B cell (primary cell): ENCODE measurements at regions not wholly inside any gene's neighbourhood (a gene's known extent, or its start where the extent isn't known, plus 50 kb on each side); places are given as distances from the start of the nearest gene placed in this dataset.

ENCODE experiments used
- ATAC-seq: fragments of 200-7000 bp; cut with Tn5 transposase; one replicate; pipeline ENCODE4 v1.10.0; 2021; ENCODE audit warnings: low read depth, mild to moderate bottlenecking, moderate number of reproducible peaks, moderate library complexity
- CTCF ChIA-PET: fragments of 350-600 bp; sonication (Branson Sonifier 250); formaldehyde crosslinking; loops from one replicate; lab custom pipeline; 2021; ENCODE audit warnings: antibody characterized with exemption, inconsistent platforms; lab: Charles Lee
- POLR2A ChIA-PET: fragments of 350-600 bp; sonication (Branson Sonifier 250); formaldehyde crosslinking; loops from one replicate; lab custom pipeline; 2021; ENCODE audit warnings: antibody characterized with exemption; lab: Charles Lee
- DNase-seq: peaks from one replicate; pipeline ENCODE4 v3.0.0; 2013
- H2AFZ ChIP-seq: 2 replicates; pipeline ENCODE4 v1.6.1; 2012; ENCODE audit warnings: mild to moderate bottlenecking, low read depth, low read length; ENCODE audit not compliant: insufficient read depth, poor library complexity, severe bottlenecking
- H3K27ac ChIP-seq, 2 donors: 1 replicate in 1 of 2; 2 replicates in 1 of 2; pipeline ENCODE4 v1.5.1; 2012 to 2013; ENCODE audit warnings: low read length in 2 of 2, mild to moderate bottlenecking in 2 of 2, moderate library complexity in 1 of 2
- H3K27me3 ChIP-seq, 4 experiments: fragments of 200-600 bp in 1 of 4; sonication (generic) in 1 of 4; replicated peaks in 1 of 4; 1 replicate in 2 of 4; 2 replicates in 2 of 4; pipeline versions ENCODE4 v1.6.1 to v1.7.0; 2013 to 2016; ENCODE audit warnings: low read length in 3 of 4, mild to moderate bottlenecking in 2 of 4, mixed read lengths in 1 of 4, moderate library complexity in 1 of 4; ENCODE audit not compliant: insufficient read depth in 4 of 4, control insufficient read depth in 3 of 4; ENCODE audit errors: control extremely low read depth in 1 of 4
- H3K36me3 ChIP-seq, 2 experiments: replicated peaks in 1 of 2; 1 replicate in 1 of 2; 2 replicates in 1 of 2; pipeline versions ENCODE4 v1.6.1 to v1.7.1; 2013; ENCODE audit warnings: low read length in 1 of 2; ENCODE audit not compliant: insufficient read depth in 2 of 2, control insufficient read depth in 1 of 2; ENCODE audit errors: control extremely low read depth in 1 of 2, extremely low read depth in 1 of 2
- H3K4me1 ChIP-seq, 2 donors: fragments of 200-600 bp in 1 of 2; sonication (generic) in 1 of 2; 1 replicate in 1 of 2; 2 replicates in 1 of 2; pipeline versions ENCODE4 v1.5.1 to v1.6.1; 2013 to 2017; ENCODE audit warnings: low read length in 2 of 2; ENCODE audit not compliant: control insufficient read depth in 2 of 2, insufficient read depth in 2 of 2
- H3K4me2 ChIP-seq: replicated peaks from 2 replicates; pipeline ENCODE3; 2012; ENCODE audit warnings: mild to moderate bottlenecking, low read depth, low read length; ENCODE audit not compliant: poor library complexity, severe bottlenecking
- H3K4me3 ChIP-seq, 5 experiments: fragments of 200-600 bp in 1 of 5; sonication (generic) in 1 of 5; 1 replicate in 3 of 5; 2 replicates in 2 of 5; pipeline versions ENCODE4 v1.5.1 to v1.7.0; 2011 to 2016; ENCODE audit warnings: low read length in 4 of 5, mild to moderate bottlenecking in 4 of 5, low read depth in 2 of 5, control low read depth in 1 of 5, moderate library complexity in 1 of 5; ENCODE audit not compliant: insufficient read depth in 1 of 5; ENCODE audit errors: control extremely low read depth in 1 of 5, extremely low read depth in 1 of 5
- H3K79me2 ChIP-seq: fragments of 200-600 bp; sonication (generic); one replicate; pipeline ENCODE4 v1.6.0; 2016; ENCODE audit warnings: low read length; ENCODE audit not compliant: control insufficient read depth, insufficient read depth
- H3K9ac ChIP-seq: fragments of 200-600 bp; sonication (generic); 2 replicates; pipeline ENCODE4 v1.6.1; 2017; ENCODE audit warnings: mild to moderate bottlenecking, low read length, moderate library complexity
- H3K9me3 ChIP-seq, 3 donors: one replicate each; pipeline versions ENCODE4 v1.6.1 to v1.7.1; 2013; ENCODE audit warnings: low read length in 2 of 3; ENCODE audit not compliant: control insufficient read depth in 2 of 3, insufficient read depth in 1 of 3; ENCODE audit errors: control extremely low read depth in 1 of 3
- H4K20me1 ChIP-seq: 2 replicates; pipeline ENCODE4 v1.6.0; 2012; ENCODE audit warnings: mild to moderate bottlenecking, low read length; ENCODE audit not compliant: insufficient read depth, control insufficient read depth, poor library complexity, severe bottlenecking
- H3K27ac Mint-ChIP-seq: one replicate; pipeline ENCODE4 v1.8.0; 2021; ENCODE audit warnings: mixed read lengths
- H3K27me3 Mint-ChIP-seq: one replicate; pipeline ENCODE4 v1.8.0; 2021; ENCODE audit warnings: mixed read lengths
- H3K4me1 Mint-ChIP-seq: one replicate; pipeline ENCODE4 v1.8.0; 2021; ENCODE audit warnings: mixed read lengths
- H3K4me3 Mint-ChIP-seq: one replicate; pipeline ENCODE4 v1.8.0; 2021; ENCODE audit warnings: mixed read lengths
- H3K9me3 Mint-ChIP-seq: one replicate; pipeline ENCODE4 v1.8.0; 2022; ENCODE audit warnings: mixed read lengths; ENCODE audit not compliant: insufficient read depth
- CTCF ChIP-seq: fragments of 200-600 bp; IDR thresholded peaks from one replicate; pipeline ENCODE4 v1.8.0; 2022; ENCODE audit warnings: antibody characterized with exemption, mild to moderate bottlenecking
- EZH2 ChIP-seq: IDR thresholded peaks from 2 replicates; pipeline ENCODE4 v1.6.1; 2012; ENCODE audit warnings: borderline replicate concordance, low read depth, mild to moderate bottlenecking, moderate library complexity, low read length; ENCODE audit not compliant: insufficient read depth, poor library complexity, severe bottlenecking
- WGBS: methylation state at CpG from one replicate; pipeline ENCODE4 v1.1.5; 2013; ENCODE audit warnings: missing lambda C conversion rate; ENCODE audit not compliant: insufficient coverage; 5-methylcytosine and 5-hydroxymethylcytosine counted together
- intact Hi-C: fragments of 100-400 bp; cut with micrococcal nuclease; formaldehyde crosslinking; loops from one replicate; pipeline ENCODE4 v1.10.0; 2022

GRCh38 chr11:79525257-79525656 lies 84.4 kb upstream of the TENM4 start:
- ChIA-PET POLR2A (no interaction called here), CTCF (no interaction called here)
- Mint-ChIP-seq H3K4me1 (no peaks in the 10 kb centered on the region), H3K27ac (no peak overlapping the region), H3K9me3 (no peaks in the 10 kb centered on the region), H3K27me3 (peaks cover 28% of the 10 kb centered on the region), H3K4me3 (no peak overlapping the region)
- H3K4me3 ChIP-seq, result no peak overlapping the region
- TF ChIP-seq CTCF, result no peak
- no peak for TF ChIP-seq EZH2
- ATAC-seq (no peak), DNase-seq (no peak)
- H3K4me1 ChIP-seq, result no peaks in the 10 kb centered on the region
- H3K27me3 ChIP-seq, result peaks cover 0 to 3% (median 0%) of the 10 kb centered on the region in 4 experiments
- H4K20me1 ChIP-seq, result no peaks in the 10 kb centered on the region
- H2AFZ ChIP-seq, result no peak overlapping the region
- no peaks in the 10 kb centered on the region for H3K9me3 ChIP-seq
- H3K36me3 ChIP-seq, result no peaks in the 10 kb centered on the region
- no peak overlapping the region for H3K27ac ChIP-seq
- no peaks in the 10 kb centered on the region for H3K79me2 ChIP-seq
- no peak overlapping the region for H3K9ac ChIP-seq
- no peak overlapping the region for H3K4me2 ChIP-seq
- intact Hi-C loops, result no loop called here

DNA sequence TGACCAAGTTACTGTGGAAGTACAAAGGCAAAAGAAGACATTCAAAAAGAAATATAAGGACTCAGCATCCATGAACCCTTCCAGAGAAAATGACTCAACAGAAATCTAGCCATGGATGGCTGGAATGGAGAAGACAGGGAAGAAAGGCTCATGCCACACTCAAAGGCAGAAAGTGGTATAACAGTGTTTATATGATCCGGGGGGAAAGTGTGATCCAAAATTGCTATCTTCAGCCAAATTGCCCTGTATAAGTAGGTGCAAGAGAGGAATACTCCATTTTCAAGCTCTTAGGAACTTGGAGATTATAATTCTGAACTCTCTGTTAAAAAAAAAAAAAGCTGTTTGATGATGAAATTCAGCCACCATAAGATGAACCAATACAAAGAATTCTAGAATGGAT lies 81.8 kb upstream of the TENM4 start:
- ATAC-seq, result no peak
- DNase-seq, result no peak
- no peak overlapping the region for H3K27ac Mint-ChIP-seq
- Histone ChIP-seq H2AFZ (no peak overlapping the region), H3K79me2 (no peaks in the 10 kb centered on the region), H3K4me3 (no peak overlapping the region), H3K36me3 (no peaks in the 10 kb centered on the region), H3K9me3 (no peaks in the 10 kb centered on the region), H3K4me2 (no peak overlapping the region), H4K20me1 (no peaks in the 10 kb centered on the region), H3K9ac (no peak overlapping the region), H3K27me3 (peaks cover 0 to 4% (median 0%) of the 10 kb centered on the region in 4 experiments), H3K27ac (no peak overlapping the region), H3K4me1 (no peaks in the 10 kb centered on the region)
- intact Hi-C loops, result no loop called here
- POLR2A ChIA-PET, result no interaction called here
- H3K9me3 Mint-ChIP-seq, result no peaks in the 10 kb centered on the region
- no peak overlapping the region for H3K4me3 Mint-ChIP-seq
- WGBS, result 80% methylated on average over 1 of the region's 1 CpG
- CTCF ChIA-PET, result no interaction called here
- no peaks in the 10 kb centered on the region for H3K4me1 Mint-ChIP-seq
- TF ChIP-seq CTCF (no peak), EZH2 (no peak)
- peaks cover 21% of the 10 kb centered on the region for H3K27me3 Mint-ChIP-seq
